Cardiac fibroblast (primary cell): ENCODE measurements at regions not wholly inside any gene's neighbourhood (a gene's known extent, or its start where the extent isn't known, plus 50 kb on each side); places are given as distances from the start of the nearest gene placed in this dataset.

Source experiments
- DNase-seq, 2 donors: peaks; one replicate each; pipeline versions ENCODE4 v3.0.0 to v3.0.0-alpha.2; 2010; ENCODE audit warnings: low read depth in 2 of 2
- H3K4me3 ChIP-seq, 2 donors: replicated peaks in 1 of 2; 1 replicate in 1 of 2; 2 replicates in 1 of 2; pipeline ENCODE4 v1.5.1; 2011; ENCODE audit warnings: low read depth in 2 of 2, low read length in 2 of 2, mild to moderate bottlenecking in 2 of 2, moderate library complexity in 1 of 2
- TF ChIP-seq, protein P1 (sequence below): IDR thresholded peaks from one replicate; pipeline ENCODE4 v1.5.1; 2011; ENCODE audit warnings: low read depth, mild to moderate bottlenecking, low read length, inconsistent platforms

DNA sequence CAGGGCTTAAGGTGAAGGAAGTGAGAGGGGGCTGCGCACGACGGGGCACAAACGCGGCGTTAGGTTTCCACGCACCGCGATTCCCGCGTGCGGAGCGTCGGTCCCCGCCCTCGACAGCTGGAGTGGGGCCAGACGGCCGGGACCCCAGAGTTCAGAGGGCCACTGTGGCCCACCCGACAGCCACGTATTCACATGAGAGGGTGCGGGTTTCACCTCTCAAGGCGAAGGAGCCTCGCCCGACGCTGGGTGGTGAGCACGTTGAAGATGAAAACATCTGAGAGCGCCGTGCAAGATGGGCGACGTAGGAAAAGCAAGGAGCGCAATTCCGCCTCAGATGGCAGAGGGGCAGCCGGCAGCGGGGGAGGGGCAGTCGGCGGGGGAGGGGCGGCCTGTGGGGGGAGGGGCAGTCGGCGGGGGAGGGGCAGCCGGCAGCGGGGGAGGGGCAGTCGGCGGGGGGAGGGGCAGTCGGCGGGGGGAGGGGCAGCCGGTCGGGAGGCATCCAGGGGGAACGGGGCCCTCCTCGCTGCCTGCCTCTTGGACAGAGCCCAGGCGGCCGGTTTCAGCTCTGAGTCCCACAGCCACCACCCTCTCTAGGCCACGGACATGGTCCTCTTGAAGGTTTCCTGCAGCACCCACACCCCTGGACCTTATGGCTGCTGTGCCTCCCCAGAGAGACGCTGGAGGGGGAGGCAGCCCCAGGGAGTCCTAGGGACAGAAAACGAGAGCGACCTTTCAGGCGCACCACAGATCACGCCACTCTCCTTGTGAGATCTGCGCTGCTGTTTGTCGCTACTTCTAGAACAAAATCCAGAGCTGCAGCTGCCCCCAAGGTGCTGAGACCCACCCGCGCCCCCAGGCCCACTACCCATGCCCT is 113.7 kb downstream of the DLL1 start:
- H3K4me3 ChIP-seq = no peak overlapping the region
- TF ChIP-seq, protein P1, sequence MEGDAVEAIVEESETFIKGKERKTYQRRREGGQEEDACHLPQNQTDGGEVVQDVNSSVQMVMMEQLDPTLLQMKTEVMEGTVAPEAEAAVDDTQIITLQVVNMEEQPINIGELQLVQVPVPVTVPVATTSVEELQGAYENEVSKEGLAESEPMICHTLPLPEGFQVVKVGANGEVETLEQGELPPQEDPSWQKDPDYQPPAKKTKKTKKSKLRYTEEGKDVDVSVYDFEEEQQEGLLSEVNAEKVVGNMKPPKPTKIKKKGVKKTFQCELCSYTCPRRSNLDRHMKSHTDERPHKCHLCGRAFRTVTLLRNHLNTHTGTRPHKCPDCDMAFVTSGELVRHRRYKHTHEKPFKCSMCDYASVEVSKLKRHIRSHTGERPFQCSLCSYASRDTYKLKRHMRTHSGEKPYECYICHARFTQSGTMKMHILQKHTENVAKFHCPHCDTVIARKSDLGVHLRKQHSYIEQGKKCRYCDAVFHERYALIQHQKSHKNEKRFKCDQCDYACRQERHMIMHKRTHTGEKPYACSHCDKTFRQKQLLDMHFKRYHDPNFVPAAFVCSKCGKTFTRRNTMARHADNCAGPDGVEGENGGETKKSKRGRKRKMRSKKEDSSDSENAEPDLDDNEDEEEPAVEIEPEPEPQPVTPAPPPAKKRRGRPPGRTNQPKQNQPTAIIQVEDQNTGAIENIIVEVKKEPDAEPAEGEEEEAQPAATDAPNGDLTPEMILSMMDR = no peak
- DNase-seq = no peak

DNA sequence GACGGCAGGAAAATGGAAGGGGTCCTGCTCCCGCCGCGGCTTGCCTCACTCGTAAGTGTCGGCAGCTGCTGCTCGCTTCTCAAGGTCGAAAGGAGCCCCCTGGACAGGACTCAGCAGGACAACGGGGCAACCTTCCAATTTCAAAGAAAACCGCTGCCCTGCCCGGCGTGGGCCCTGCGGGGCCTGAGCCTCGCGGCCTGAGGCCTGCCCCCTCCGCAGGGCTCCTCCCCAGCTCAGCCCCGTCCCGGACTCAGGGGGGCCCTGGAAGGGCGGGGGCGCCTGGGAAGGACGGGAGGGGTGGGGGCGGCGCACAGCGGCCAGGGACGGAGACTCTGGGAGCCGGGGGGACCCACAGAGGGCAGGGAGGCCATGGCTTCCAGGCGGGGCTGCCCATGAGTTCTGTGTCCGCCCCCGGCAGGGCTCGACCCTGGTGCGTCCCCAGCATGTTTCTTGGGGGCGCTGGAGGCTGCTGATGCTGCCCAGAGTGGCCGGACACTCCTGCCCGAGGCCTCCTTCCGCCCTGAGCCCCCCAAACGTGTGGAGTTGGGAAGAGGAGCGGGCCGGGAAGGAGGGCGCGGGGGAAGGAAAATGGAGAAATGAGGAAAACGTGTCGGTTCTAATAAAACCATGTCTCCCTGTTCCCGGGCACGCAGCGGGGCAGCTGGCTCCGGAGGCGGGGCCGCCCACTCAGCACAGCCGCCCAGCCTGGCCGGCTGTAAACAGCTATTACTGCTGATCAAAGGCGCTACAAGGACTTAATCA is 114.6 kb downstream of the DLL1 start:
- no peak for DNase-seq
- H3K4me3 ChIP-seq = no peak overlapping the region
- TF ChIP-seq, protein P1 = no peak

DNA sequence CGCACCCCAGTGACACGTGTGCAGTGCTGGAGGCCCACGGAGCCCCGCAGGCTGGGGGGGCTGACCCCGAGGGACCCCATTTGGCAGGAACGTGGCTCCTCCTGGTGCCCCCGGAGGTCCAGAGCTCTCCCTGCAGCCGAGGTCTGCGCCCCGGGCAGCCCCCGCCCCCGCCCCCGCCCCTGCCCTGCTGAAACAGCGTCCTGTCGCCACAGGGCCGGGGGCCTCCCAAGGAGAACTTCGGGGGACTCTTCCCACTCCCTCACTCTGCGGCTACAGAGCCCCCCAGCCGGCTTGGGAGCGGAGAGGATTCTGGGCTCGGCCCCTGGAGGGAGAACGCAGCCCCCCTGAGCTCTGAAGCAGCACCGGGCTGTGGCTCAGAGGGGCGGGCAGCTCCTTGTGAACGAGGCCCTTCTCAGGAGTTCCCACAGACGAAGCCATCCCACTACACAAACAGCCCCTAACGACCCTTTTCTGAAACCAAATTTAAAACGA is 115.2 kb downstream of the DLL1 start:
- no peak overlapping the region for H3K4me3 ChIP-seq
- TF ChIP-seq, protein P1 = no peak
- DNase-seq = no peak

DNA sequence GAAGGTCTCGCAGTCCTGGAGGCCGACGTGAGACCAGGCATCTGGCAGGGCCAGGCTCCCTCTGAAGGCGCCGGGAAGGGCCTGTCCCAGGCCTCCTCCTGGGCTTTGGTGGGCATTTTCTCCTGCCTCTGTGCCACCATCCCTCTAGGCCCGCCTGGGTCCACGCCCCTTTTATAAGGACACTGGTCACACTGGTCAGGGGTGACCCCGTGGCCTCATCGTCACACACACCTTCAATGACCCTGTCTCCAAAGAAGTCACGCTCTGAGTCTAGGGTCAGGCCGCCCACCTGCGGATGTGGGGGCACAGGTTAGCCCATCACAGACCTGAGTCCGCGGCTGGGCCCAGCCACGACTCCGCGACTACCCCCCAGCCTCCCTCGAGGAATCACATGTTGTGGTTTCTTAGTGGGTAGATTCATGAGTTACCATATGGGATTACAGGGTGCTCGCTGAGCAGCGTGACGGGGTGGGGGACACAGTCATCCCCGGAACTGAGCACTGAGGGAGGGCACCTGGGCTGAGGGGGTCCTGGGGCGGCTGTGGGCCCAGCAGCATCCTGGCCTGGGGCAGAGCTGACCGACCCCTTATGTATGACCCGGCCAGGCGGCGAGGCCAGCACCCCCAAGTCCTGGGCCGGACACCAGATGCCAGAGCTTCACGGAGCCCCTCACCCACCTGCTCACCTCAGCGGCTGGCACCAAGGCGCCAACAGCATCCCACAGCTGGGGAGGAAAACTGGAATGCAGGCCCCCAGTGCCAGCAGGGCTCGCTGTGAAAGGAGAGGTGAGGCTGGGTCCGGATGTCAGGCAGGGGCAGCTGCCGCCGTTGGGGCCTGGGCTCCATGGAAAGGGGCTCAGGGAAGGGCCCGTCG is 115.9 kb downstream of the DLL1 start:
- TF ChIP-seq, protein P1 = no peak
- no peak overlapping the region for H3K4me3 ChIP-seq
- DNase-seq = no peak

DNA sequence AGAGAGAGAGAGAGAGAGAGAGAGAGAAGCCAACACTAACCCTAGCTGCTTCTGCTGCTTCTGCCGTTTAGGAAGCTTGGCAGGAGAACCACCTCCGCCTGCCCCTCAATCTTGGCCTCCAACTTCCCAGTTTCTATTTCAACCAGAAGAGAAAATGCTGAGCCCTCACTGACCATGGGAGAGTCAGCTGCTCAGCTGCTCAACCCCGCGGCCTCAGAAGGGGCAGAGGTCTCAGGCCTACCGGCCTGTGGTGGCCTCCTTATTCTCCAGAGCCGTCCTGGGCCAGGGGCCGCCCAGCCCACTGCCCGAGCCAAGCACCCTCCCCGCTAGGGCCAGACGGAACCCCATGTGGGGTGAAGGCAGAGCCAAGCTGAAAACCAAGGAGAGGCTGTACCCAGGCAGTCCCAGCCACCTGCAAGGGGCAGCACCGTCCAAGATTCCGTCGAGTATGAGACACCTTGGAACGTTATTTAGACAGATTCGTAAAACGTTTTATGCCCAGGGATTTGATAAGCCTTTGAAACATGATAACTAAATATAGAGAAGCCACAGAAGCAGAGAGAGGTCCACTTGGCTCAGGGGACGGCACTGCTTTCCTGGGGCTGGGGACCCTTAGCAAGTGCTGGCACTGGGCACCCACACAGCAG is 116.6 kb downstream of the DLL1 start:
- no peak overlapping the region for H3K4me3 ChIP-seq
- TF ChIP-seq, protein P1 = no peak
- no peak for DNase-seq
